ENCODE measurements at regions not wholly inside any gene's neighbourhood (a gene's known extent, or its start where the extent isn't known, plus 50 kb on each side); places are given as distances from the start of the nearest gene placed in this dataset.

DNA sequence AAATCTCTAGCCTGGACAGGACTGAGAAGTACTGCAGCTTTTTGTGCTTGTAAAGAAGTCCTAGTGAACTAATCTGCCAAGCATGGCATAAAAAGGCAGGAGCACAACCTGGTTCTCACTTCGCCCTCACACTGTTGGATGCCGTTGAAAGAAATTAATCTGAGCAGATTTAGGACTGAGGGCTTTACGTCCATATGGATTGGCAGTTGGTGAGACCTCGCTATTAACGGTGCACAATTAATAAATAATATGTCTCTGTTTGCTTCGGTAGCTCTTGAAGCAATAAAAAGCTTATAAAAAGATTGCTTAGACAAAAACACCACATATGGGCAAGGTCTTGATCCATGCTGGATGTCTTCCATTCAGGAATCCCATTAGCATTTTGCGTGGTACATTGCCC, 185.6 kb upstream of the EPHA7 start:
- H3K9me3 Mint-ChIP-seq: no peaks in the 10 kb centered on the region
- no peak for DNase-seq
- H3K27ac Mint-ChIP-seq: no peak overlapping the region
- H3K36me3 Mint-ChIP-seq (ENCODE audit: insufficient read depth in 2 of 2): no peaks in the 10 kb centered on the region
- H3K27me3 Mint-ChIP-seq (ENCODE audit: low read depth): no peaks in the 10 kb centered on the region
- no peak overlapping the region for H3K4me3 Mint-ChIP-seq
- ATAC-seq (replicated peaks in 1 of 2): no peak
- no peaks in the 10 kb centered on the region for H3K4me1 Mint-ChIP-seq (ENCODE audit: low read depth)

GRCh38 chr6:93592417-93592816, 173.1 kb upstream of the EPHA7 start:
- no peak for DNase-seq
- Mint-ChIP-seq H3K27ac (no peak overlapping the region), H3K9me3 (peaks cover 7 to 8% of the 10 kb centered on the region in 2 donors), H3K27me3 (ENCODE audit: low read depth) (no peaks in the 10 kb centered on the region), H3K4me1 (ENCODE audit: low read depth) (no peaks in the 10 kb centered on the region), H3K4me3 (no peak overlapping the region), H3K36me3 (ENCODE audit: insufficient read depth in 2 of 2) (no peaks in the 10 kb centered on the region)
- ATAC-seq (replicated peaks in 1 of 2): no peak

- Mint-ChIP-seq H3K27me3 (ENCODE audit: low read depth) (no peaks in the 10 kb centered on the region), H3K4me1 (ENCODE audit: low read depth) (no peaks in the 10 kb centered on the region), H3K4me3 (no peak overlapping the region), H3K36me3 (ENCODE audit: insufficient read depth in 2 of 2) (no peaks in the 10 kb centered on the region), H3K9me3 (peaks cover 2 to 11% of the 10 kb centered on the region in 2 donors), H3K27ac (no peak overlapping the region)
- ATAC-seq (replicated peaks in 1 of 2): no peak
- DNase-seq: no peak
Measured at GRCh38 chr6:93586306-93586705, 166.9 kb upstream of the EPHA7 start.

- no peaks in the 10 kb centered on the region for H3K27me3 Mint-ChIP-seq (ENCODE audit: low read depth)
- no peak for DNase-seq
- no peak for ATAC-seq (replicated peaks in 1 of 2)
- no peaks in the 10 kb centered on the region for H3K36me3 Mint-ChIP-seq (ENCODE audit: insufficient read depth in 2 of 2)
- H3K4me1 Mint-ChIP-seq (ENCODE audit: low read depth): no peaks in the 10 kb centered on the region
- no peak overlapping the region for H3K27ac Mint-ChIP-seq
- no peak overlapping the region for H3K4me3 Mint-ChIP-seq
- H3K9me3 Mint-ChIP-seq: peaks cover 0 to 6% of the 10 kb centered on the region in 2 donors
Measured at GRCh38 chr6:93584300-93584699, 164.9 kb upstream of the EPHA7 start.

DNA sequence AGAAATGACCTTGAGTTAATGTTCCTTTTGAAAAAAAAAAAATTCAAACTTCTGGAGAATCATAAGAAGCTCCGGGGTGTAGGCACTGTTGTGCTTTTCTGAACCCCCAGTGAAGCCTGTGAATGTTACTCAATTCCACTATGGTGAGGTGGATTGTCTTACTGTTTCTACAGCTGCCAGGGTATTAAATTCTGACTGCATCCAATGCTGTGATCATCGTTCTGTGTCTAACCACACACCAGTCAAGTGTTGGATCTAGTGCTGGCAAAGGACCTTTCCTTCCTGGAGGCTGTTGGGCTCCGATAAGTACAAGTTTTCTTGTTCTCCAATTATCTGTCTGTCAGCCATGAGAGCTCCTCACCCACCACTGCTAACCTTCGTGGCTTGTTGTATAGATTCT, 162.0 kb upstream of the EPHA7 start:
- Mint-ChIP-seq H3K27ac (no peak overlapping the region), H3K4me3 (no peak overlapping the region), H3K36me3 (ENCODE audit: insufficient read depth in 2 of 2) (no peaks in the 10 kb centered on the region), H3K9me3 (peaks cover 0 to 4% of the 10 kb centered on the region in 2 donors), H3K4me1 (ENCODE audit: low read depth) (no peaks in the 10 kb centered on the region), H3K27me3 (ENCODE audit: low read depth) (no peaks in the 10 kb centered on the region)
- no peak for ATAC-seq (replicated peaks in 1 of 2)
- DNase-seq: no peak

- no peaks in the 10 kb centered on the region for H3K27me3 Mint-ChIP-seq (ENCODE audit: low read depth)
- peaks cover 0 to 1% of the 10 kb centered on the region in 2 donors for H3K9me3 Mint-ChIP-seq
- no peak for ATAC-seq (replicated peaks in 1 of 2)
- no peak overlapping the region for H3K4me3 Mint-ChIP-seq
- no peak for DNase-seq
- no peak overlapping the region for H3K27ac Mint-ChIP-seq
- H3K4me1 Mint-ChIP-seq (ENCODE audit: low read depth): no peaks in the 10 kb centered on the region
- no peaks in the 10 kb centered on the region for H3K36me3 Mint-ChIP-seq (ENCODE audit: insufficient read depth in 2 of 2)
Measured at GRCh38 chr6:93580446-93580845, 161.1 kb upstream of the EPHA7 start.

- no peak for ATAC-seq (replicated peaks in 1 of 2)
- H3K9me3 Mint-ChIP-seq: peaks cover 2% of the 10 kb centered on the region in 2 donors
- no peak overlapping the region for H3K4me3 Mint-ChIP-seq
- H3K27me3 Mint-ChIP-seq (ENCODE audit: low read depth): no peaks in the 10 kb centered on the region
- H3K27ac Mint-ChIP-seq: no peak overlapping the region
- no peaks in the 10 kb centered on the region for H3K36me3 Mint-ChIP-seq (ENCODE audit: insufficient read depth in 2 of 2)
- DNase-seq: no peak
- no peaks in the 10 kb centered on the region for H3K4me1 Mint-ChIP-seq (ENCODE audit: low read depth)
Measured at GRCh38 chr6:93575495-93576267, 156.3 kb upstream of the EPHA7 start.

GRCh38 chr6:93574299-93574698, 154.9 kb upstream of the EPHA7 start:
- no peak for DNase-seq

GRCh38 chr6:93571346-93571745, 152.0 kb upstream of the EPHA7 start:
- no peaks in the 10 kb centered on the region for H3K27me3 Mint-ChIP-seq (ENCODE audit: low read depth)
- DNase-seq: no peak
- no peaks in the 10 kb centered on the region for H3K36me3 Mint-ChIP-seq (ENCODE audit: insufficient read depth in 2 of 2)
- peaks cover 2 to 3% of the 10 kb centered on the region in 2 donors for H3K9me3 Mint-ChIP-seq
- H3K4me3 Mint-ChIP-seq: no peak overlapping the region
- H3K27ac Mint-ChIP-seq: no peak overlapping the region
- no peaks in the 10 kb centered on the region for H3K4me1 Mint-ChIP-seq (ENCODE audit: low read depth)
- no peak for ATAC-seq (replicated peaks in 1 of 2)

More at GRCh38 chr6:93574299-93574698, 154.9 kb upstream of the EPHA7 start:
- no peak for ATAC-seq (replicated peaks in 1 of 2)
- Mint-ChIP-seq H3K4me1 (ENCODE audit: low read depth) (no peaks in the 10 kb centered on the region), H3K27me3 (ENCODE audit: low read depth) (no peaks in the 10 kb centered on the region), H3K9me3 (peaks cover 2% of the 10 kb centered on the region in 2 donors), H3K4me3 (no peak overlapping the region), H3K27ac (no peak overlapping the region), H3K36me3 (ENCODE audit: insufficient read depth in 2 of 2) (no peaks in the 10 kb centered on the region)

GRCh38 chr6:93568169-93568568, 148.8 kb upstream of the EPHA7 start:
- Mint-ChIP-seq H3K36me3 (ENCODE audit: insufficient read depth in 2 of 2) (no peaks in the 10 kb centered on the region), H3K9me3 (peaks cover 1 to 3% of the 10 kb centered on the region in 2 donors), H3K4me3 (no peak overlapping the region), H3K27me3 (ENCODE audit: low read depth) (no peaks in the 10 kb centered on the region), H3K4me1 (ENCODE audit: low read depth) (no peaks in the 10 kb centered on the region), H3K27ac (no peak overlapping the region)
- DNase-seq (no peak), ATAC-seq (replicated peaks in 1 of 2) (no peak)

GRCh38 chr6:93567164-93567563, 147.8 kb upstream of the EPHA7 start:
- ATAC-seq (replicated peaks in 1 of 2): no peak
- no peaks in the 10 kb centered on the region for H3K27me3 Mint-ChIP-seq (ENCODE audit: low read depth)
- H3K4me1 Mint-ChIP-seq (ENCODE audit: low read depth): no peaks in the 10 kb centered on the region
- peaks cover 3% of the 10 kb centered on the region in 2 donors for H3K9me3 Mint-ChIP-seq
- H3K27ac Mint-ChIP-seq: no peak overlapping the region
- no peak for DNase-seq
- H3K36me3 Mint-ChIP-seq (ENCODE audit: insufficient read depth in 2 of 2): no peaks in the 10 kb centered on the region
- no peak overlapping the region for H3K4me3 Mint-ChIP-seq

DNA sequence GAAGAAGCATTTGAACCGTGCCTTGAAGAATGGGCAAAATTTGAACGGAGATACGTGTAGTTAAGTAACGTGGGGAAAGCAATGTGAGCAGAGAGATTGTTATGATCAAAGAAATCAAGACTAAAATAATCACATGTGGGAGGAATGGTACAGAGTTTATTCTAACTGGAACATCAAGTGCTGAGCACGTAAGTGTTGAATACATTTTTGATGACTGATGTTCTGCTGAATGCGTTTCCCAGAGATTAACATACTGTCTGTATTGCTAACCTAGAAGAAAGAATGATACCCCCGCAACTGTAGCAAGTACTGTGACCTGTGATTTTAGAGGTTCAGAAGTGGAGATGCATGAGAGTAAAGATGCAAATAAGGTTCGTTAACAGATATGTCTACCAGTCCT, 146.9 kb upstream of the EPHA7 start:
- no peaks in the 10 kb centered on the region for H3K36me3 Mint-ChIP-seq (ENCODE audit: insufficient read depth in 2 of 2)
- no peak for DNase-seq
- no peak for ATAC-seq (replicated peaks in 1 of 2)
- peaks cover 3% of the 10 kb centered on the region in 2 donors for H3K9me3 Mint-ChIP-seq
- H3K27me3 Mint-ChIP-seq (ENCODE audit: low read depth): no peaks in the 10 kb centered on the region
- H3K27ac Mint-ChIP-seq: no peak overlapping the region
- H3K4me3 Mint-ChIP-seq: no peak overlapping the region
- H3K4me1 Mint-ChIP-seq (ENCODE audit: low read depth): no peaks in the 10 kb centered on the region

DNA sequence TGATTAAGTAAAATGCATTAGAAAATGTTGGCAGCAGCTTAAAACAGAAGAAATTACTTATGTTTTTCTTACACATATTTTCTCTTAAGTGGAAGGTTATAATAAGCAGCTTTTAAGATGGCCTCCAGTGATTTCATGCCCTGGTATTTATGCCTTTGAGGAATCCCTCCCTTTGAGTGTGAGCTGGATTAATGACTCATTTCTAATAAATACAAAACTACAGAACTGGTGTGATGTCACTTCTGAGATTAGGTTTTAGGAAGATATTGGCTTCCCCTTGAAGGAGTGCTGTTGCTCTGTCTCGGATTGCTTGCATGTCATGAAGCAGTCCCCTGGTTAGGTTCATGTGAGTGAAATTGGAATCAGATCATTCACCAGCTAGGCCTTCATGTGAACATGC, 143.2 kb upstream of the EPHA7 start:
- Mint-ChIP-seq H3K4me3 (no peak overlapping the region), H3K9me3 (peaks cover 3 to 5% of the 10 kb centered on the region in 2 donors)

GRCh38 chr6:93555292-93555691, 135.9 kb upstream of the EPHA7 start:
- no peak for ATAC-seq (replicated peaks in 1 of 2)
- Mint-ChIP-seq H3K4me3 (no peak overlapping the region), H3K9me3 (peaks cover 2 to 4% of the 10 kb centered on the region in 2 donors), H3K36me3 (ENCODE audit: insufficient read depth in 2 of 2) (no peaks in the 10 kb centered on the region), H3K27me3 (ENCODE audit: low read depth) (no peaks in the 10 kb centered on the region), H3K27ac (no peak overlapping the region), H3K4me1 (ENCODE audit: low read depth) (no peaks in the 10 kb centered on the region)
- DNase-seq: no peak

More for the DNA sequence above, 143.2 kb upstream of the EPHA7 start:
- no peak for DNase-seq
- no peak for ATAC-seq (replicated peaks in 1 of 2)
- H3K36me3 Mint-ChIP-seq (ENCODE audit: insufficient read depth in 2 of 2): no peaks in the 10 kb centered on the region
- H3K4me1 Mint-ChIP-seq (ENCODE audit: low read depth): no peaks in the 10 kb centered on the region
- H3K27me3 Mint-ChIP-seq (ENCODE audit: low read depth): no peaks in the 10 kb centered on the region
- H3K27ac Mint-ChIP-seq: no peak overlapping the region

All from activated T-cell treated with anti-CD3 and anti-CD28 coated beads, Interleukin-2, amount 50 U/mL, for 72 hours (primary cell).